Activated B cell treated with CpG ODN at 0.5 μM for 24 hours (primary cell): ENCODE measurements at regions not wholly inside any gene's neighbourhood (a gene's known extent, or its start where the extent isn't known, plus 50 kb on each side); places are given as distances from the start of the nearest gene placed in this dataset.

Source experiments
- ATAC-seq: fragments of 200-7000 bp; cut with Tn5 transposase; one replicate; pipeline ENCODE4 v1.10.0; 2021; ENCODE audit warnings: low read depth, mild to moderate bottlenecking, moderate library complexity
- CTCF ChIA-PET: fragments of 350-600 bp; sonication (Branson Sonifier 250); formaldehyde crosslinking; loops from one replicate; lab custom pipeline; 2021; ENCODE audit warnings: antibody characterized with exemption; lab: Charles Lee
- POLR2A ChIA-PET: fragments of 350-600 bp; sonication (Branson Sonifier 250); formaldehyde crosslinking; loops from one replicate; lab custom pipeline; 2021; ENCODE audit warnings: antibody characterized with exemption; lab: Charles Lee
- DNase-seq: peaks from one replicate; pipeline ENCODE4 v3.0.0; 2022
- H3K27ac Mint-ChIP-seq: one replicate; pipeline ENCODE4 v1.8.0; 2020; ENCODE audit warnings: mixed read lengths
- H3K27me3 Mint-ChIP-seq: one replicate; pipeline ENCODE4 v1.8.0; 2021; ENCODE audit warnings: mixed read lengths
- H3K36me3 Mint-ChIP-seq: one replicate; pipeline ENCODE4 v1.8.0; 2021; ENCODE audit warnings: low read depth, mixed read lengths
- H3K4me1 Mint-ChIP-seq: one replicate; pipeline ENCODE4 v1.8.0; 2021; ENCODE audit warnings: mixed read lengths
- H3K4me3 Mint-ChIP-seq: one replicate; pipeline ENCODE4 v1.8.0; 2020; ENCODE audit warnings: mild to moderate bottlenecking, mixed read lengths
- H3K9me3 Mint-ChIP-seq: one replicate; pipeline ENCODE4 v1.8.0; 2020; ENCODE audit warnings: mixed read lengths
- CTCF ChIP-seq: fragments of 200-600 bp; IDR thresholded peaks from one replicate; pipeline ENCODE4 v1.8.0; 2022; ENCODE audit warnings: antibody characterized with exemption, mild to moderate bottlenecking
- intact Hi-C: fragments of 100-400 bp; cut with micrococcal nuclease; formaldehyde crosslinking; loops from one replicate; pipeline ENCODE4 v1.15.1; 2024

- POLR2A ChIA-PET, result no interaction called here
- H3K36me3 Mint-ChIP-seq, result no peaks in the 10 kb centered on the region
Observed at GRCh38 chr13:64332048-64332447, 2898.1 kb downstream of the PCDH9 start.

GRCh38 chr13:64327505-64328194 lies 2902.5 kb downstream of the PCDH9 start:
- Mint-ChIP-seq H3K27me3 (no peaks in the 10 kb centered on the region), H3K9me3 (no peaks in the 10 kb centered on the region), H3K4me3 (no peak overlapping the region), H3K36me3 (no peaks in the 10 kb centered on the region), H3K4me1 (no peaks in the 10 kb centered on the region), H3K27ac (no peak overlapping the region)
- TF ChIP-seq CTCF, result no peak
- ChIA-PET CTCF (no interaction called here), POLR2A (no interaction called here)
- no peak for ATAC-seq
- no peak for DNase-seq
- intact Hi-C loops, result no loop called here

More at GRCh38 chr13:64332048-64332447, 2898.1 kb downstream of the PCDH9 start:
- no peak for TF ChIP-seq CTCF
- Mint-ChIP-seq H3K9me3 (peaks cover 7% of the 10 kb centered on the region), H3K27me3 (no peaks in the 10 kb centered on the region), H3K4me3 (no peak overlapping the region), H3K27ac (no peak overlapping the region), H3K4me1 (no peaks in the 10 kb centered on the region)
- CTCF ChIA-PET, result no interaction called here
- ATAC-seq (no peak), DNase-seq (no peak)
- intact Hi-C loops, result loop anchor here (1.0 kb wide), 1 partner anchor 81 kb away; no protein-coding TSS in a partner anchor

- CTCF ChIA-PET, result no interaction called here
- Mint-ChIP-seq H3K4me3 (no peak overlapping the region), H3K27ac (no peak overlapping the region), H3K27me3 (no peaks in the 10 kb centered on the region), H3K4me1 (no peaks in the 10 kb centered on the region), H3K36me3 (no peaks in the 10 kb centered on the region), H3K9me3 (peaks cover 8% of the 10 kb centered on the region)
- intact Hi-C loops, result no loop called here
- DNase-seq (no peak), ATAC-seq (no peak)
- POLR2A ChIA-PET, result no interaction called here
- no peak for TF ChIP-seq CTCF
Observed at GRCh38 chr13:64314331-64314730, 2898.7 kb upstream of the PCDH20 start.

- Mint-ChIP-seq H3K9me3 (peaks cover 9% of the 10 kb centered on the region), H3K4me1 (no peaks in the 10 kb centered on the region), H3K27ac (no peak overlapping the region), H3K36me3 (no peaks in the 10 kb centered on the region), H3K4me3 (no peak overlapping the region), H3K27me3 (no peaks in the 10 kb centered on the region)
- ChIA-PET CTCF (no interaction called here), POLR2A (no interaction called here)
- intact Hi-C loops, result no loop called here
- ATAC-seq (no peak), DNase-seq (no peak)
- no peak for TF ChIP-seq CTCF
Observed at GRCh38 chr13:64311948-64312347, 2896.3 kb upstream of the PCDH20 start.

GRCh38 chr13:64311112-64311511 lies 2895.5 kb upstream of the PCDH20 start:
- ATAC-seq (no peak), DNase-seq (no peak)
- Mint-ChIP-seq H3K9me3 (peaks cover 9% of the 10 kb centered on the region), H3K4me1 (no peaks in the 10 kb centered on the region), H3K36me3 (no peaks in the 10 kb centered on the region), H3K27ac (no peak overlapping the region), H3K4me3 (no peak overlapping the region), H3K27me3 (no peaks in the 10 kb centered on the region)
- no peak for TF ChIP-seq CTCF
- POLR2A ChIA-PET, result no interaction called here
- intact Hi-C loops, result no loop called here
- CTCF ChIA-PET, result no interaction called here
